Activated CD4-positive, alpha-beta memory T cell treated with anti-CD3 and anti-CD28 coated beads for 36 hours (primary cell): ENCODE measurements at regions not wholly inside any gene's neighbourhood (a gene's known extent, or its start where the extent isn't known, plus 50 kb on each side); places are given as distances from the start of the nearest gene placed in this dataset.

ENCODE experiments used
- CTCF ChIA-PET: fragments of 350-600 bp; sonication (Branson Sonifier 250); formaldehyde crosslinking; loops from one replicate; lab custom pipeline; 2021; ENCODE audit warnings: antibody characterized with exemption, inconsistent platforms; lab: Charles Lee
- POLR2A ChIA-PET: fragments of 350-600 bp; sonication (Branson Sonifier 250); formaldehyde crosslinking; loops from one replicate; lab custom pipeline; 2021; ENCODE audit warnings: antibody characterized with exemption; lab: Charles Lee
- DNase-seq: peaks from one replicate; pipeline ENCODE4 v3.0.0-alpha.2; 2020
- H3K27ac Mint-ChIP-seq: one replicate; pipeline ENCODE4 v1.8.0; 2021; ENCODE audit warnings: mixed read lengths
- H3K27me3 Mint-ChIP-seq: one replicate; pipeline ENCODE4 v1.8.0; 2021; ENCODE audit warnings: mixed read lengths
- H3K36me3 Mint-ChIP-seq: one replicate; pipeline ENCODE4 v1.8.0; 2021; ENCODE audit warnings: mixed read lengths
- H3K4me1 Mint-ChIP-seq: one replicate; pipeline ENCODE4 v1.8.0; 2021; ENCODE audit warnings: low read depth, mixed read lengths
- H3K4me3 Mint-ChIP-seq: one replicate; pipeline ENCODE4 v1.8.0; 2021; ENCODE audit warnings: mild to moderate bottlenecking, mixed read lengths
- H3K9me3 Mint-ChIP-seq: one replicate; pipeline ENCODE4 v1.8.0; 2021; ENCODE audit warnings: mixed read lengths
- intact Hi-C: fragments of 100-400 bp; cut with micrococcal nuclease; formaldehyde crosslinking; loops from one replicate; pipeline ENCODE4 v1.15.1; 2023

GRCh38 chr6:137320271-137320670, 101.1 kb upstream of the IFNGR1 start:
- H3K27me3 Mint-ChIP-seq, result peaks cover 2% of the 10 kb centered on the region
- no peak overlapping the region for H3K27ac Mint-ChIP-seq
- POLR2A ChIA-PET, result no interaction called here

DNA sequence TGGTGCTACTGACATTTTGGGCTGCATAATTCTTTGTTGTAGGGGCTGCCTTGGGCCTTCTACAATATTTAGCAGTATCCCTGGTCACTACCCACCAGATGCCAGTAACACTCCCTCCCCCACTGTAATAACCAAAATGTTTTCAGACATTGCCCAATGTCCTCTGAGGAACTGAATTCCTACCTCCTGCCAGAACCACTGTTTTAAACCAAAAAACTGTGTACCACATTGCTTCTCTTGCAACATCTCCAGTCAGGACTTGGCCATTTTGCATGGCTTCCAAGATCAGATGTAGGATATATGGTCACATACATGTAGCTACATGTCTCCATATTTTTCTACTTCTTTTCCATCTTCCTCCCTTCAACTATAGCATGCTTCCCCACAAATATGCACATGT, 97.4 kb upstream of the IFNGR1 start:
- intact Hi-C loops, result no loop called here
- no peaks in the 10 kb centered on the region for H3K36me3 Mint-ChIP-seq

More at GRCh38 chr6:137320271-137320670, 101.1 kb upstream of the IFNGR1 start:
- no peak for DNase-seq
- Mint-ChIP-seq H3K9me3 (no peaks in the 10 kb centered on the region), H3K36me3 (no peaks in the 10 kb centered on the region), H3K4me3 (no peak overlapping the region), H3K4me1 (no peaks in the 10 kb centered on the region)
- intact Hi-C loops, result no loop called here
- CTCF ChIA-PET, result interaction anchor here (1.0 to 1.5 kb wide), 2 partner anchors 49 to 95 kb away, joined by 5 read pairs; no protein-coding TSS in a partner anchor

DNA sequence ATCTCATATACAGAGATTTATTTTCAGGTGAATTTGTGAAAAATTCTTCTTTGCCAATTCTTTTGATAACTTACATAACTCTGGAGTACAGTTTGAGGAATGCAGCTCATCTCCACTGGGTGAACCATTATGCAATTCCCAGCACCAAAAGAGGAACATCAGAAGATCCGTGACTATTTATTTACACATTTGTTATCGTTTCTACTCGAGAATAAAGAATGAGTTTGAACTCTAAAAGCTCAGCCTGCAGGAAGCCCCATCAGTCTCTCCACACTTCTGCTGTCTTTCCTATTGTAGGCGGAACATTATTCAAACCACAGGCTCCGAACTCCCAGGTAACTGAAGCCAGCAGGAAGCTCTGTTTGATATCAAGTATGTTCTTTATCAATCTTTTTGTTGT, 95.9 kb upstream of the IFNGR1 start:
- ChIA-PET CTCF (interaction anchor here (0.7 to 4.2 kb wide), 24 partner anchors 10 to 846 kb away, joined by 3 to 56 read pairs (median 4); no protein-coding TSS in a partner anchor), POLR2A (no interaction called here)
- no peak overlapping the region for H3K27ac Mint-ChIP-seq
- no peak overlapping the region for H3K4me3 Mint-ChIP-seq
- H3K36me3 Mint-ChIP-seq, result no peaks in the 10 kb centered on the region
- no peaks in the 10 kb centered on the region for H3K9me3 Mint-ChIP-seq
- no peaks in the 10 kb centered on the region for H3K4me1 Mint-ChIP-seq
- H3K27me3 Mint-ChIP-seq, result no peaks in the 10 kb centered on the region
- DNase-seq, result no peak
- intact Hi-C loops, result no loop called here

More for the DNA sequence above, 97.4 kb upstream of the IFNGR1 start:
- Mint-ChIP-seq H3K4me1 (no peaks in the 10 kb centered on the region), H3K27me3 (no peaks in the 10 kb centered on the region), H3K4me3 (no peak overlapping the region), H3K27ac (no peak overlapping the region), H3K9me3 (no peaks in the 10 kb centered on the region)
- POLR2A ChIA-PET, result no interaction called here
- DNase-seq, result no peak
- CTCF ChIA-PET, result no interaction called here

GRCh38 chr6:137313928-137314855, 95.0 kb upstream of the IFNGR1 start:
- CTCF ChIA-PET, result interaction anchor here (0.5 to 4.2 kb wide), 45 partner anchors 8 to 847 kb away, joined by 3 to 56 read pairs (median 4); partner anchors contain the start of gene OLIG3
- H3K9me3 Mint-ChIP-seq, result no peaks in the 10 kb centered on the region
- H3K27ac Mint-ChIP-seq, result no peak overlapping the region
- no peaks in the 10 kb centered on the region for H3K36me3 Mint-ChIP-seq
- peak; percentile 80 for DNase-seq
- intact Hi-C loops, result loop anchor here (1.0 to 5.0 kb wide), 6 partner anchors 43 to 346 kb away; no protein-coding TSS in a partner anchor
- no peak overlapping the region for H3K4me3 Mint-ChIP-seq
- POLR2A ChIA-PET, result no interaction called here
- no peaks in the 10 kb centered on the region for H3K4me1 Mint-ChIP-seq
- no peaks in the 10 kb centered on the region for H3K27me3 Mint-ChIP-seq

- H3K27ac Mint-ChIP-seq, result no peak overlapping the region
- no peaks in the 10 kb centered on the region for H3K36me3 Mint-ChIP-seq
- intact Hi-C loops, result loop anchor here (5.0 kb wide), 1 partner anchor 156 kb away; no protein-coding TSS in a partner anchor
- CTCF ChIA-PET, result interaction anchor here (1.0 to 4.2 kb wide), 13 partner anchors 8 to 293 kb away, joined by 3 to 56 read pairs (median 8); no protein-coding TSS in a partner anchor
- no peak overlapping the region for H3K4me3 Mint-ChIP-seq
- POLR2A ChIA-PET, result no interaction called here
- DNase-seq, result no peak
- no peaks in the 10 kb centered on the region for H3K9me3 Mint-ChIP-seq
- H3K4me1 Mint-ChIP-seq, result no peaks in the 10 kb centered on the region
- H3K27me3 Mint-ChIP-seq, result no peaks in the 10 kb centered on the region
Observed at GRCh38 chr6:137313211-137313610, 94.0 kb upstream of the IFNGR1 start.

GRCh38 chr6:137311940-137312339, 92.8 kb upstream of the IFNGR1 start:
- H3K4me1 Mint-ChIP-seq, result no peaks in the 10 kb centered on the region
- intact Hi-C loops, result loop anchor here (5.0 kb wide), 1 partner anchor 155 kb away; no protein-coding TSS in a partner anchor

DNA sequence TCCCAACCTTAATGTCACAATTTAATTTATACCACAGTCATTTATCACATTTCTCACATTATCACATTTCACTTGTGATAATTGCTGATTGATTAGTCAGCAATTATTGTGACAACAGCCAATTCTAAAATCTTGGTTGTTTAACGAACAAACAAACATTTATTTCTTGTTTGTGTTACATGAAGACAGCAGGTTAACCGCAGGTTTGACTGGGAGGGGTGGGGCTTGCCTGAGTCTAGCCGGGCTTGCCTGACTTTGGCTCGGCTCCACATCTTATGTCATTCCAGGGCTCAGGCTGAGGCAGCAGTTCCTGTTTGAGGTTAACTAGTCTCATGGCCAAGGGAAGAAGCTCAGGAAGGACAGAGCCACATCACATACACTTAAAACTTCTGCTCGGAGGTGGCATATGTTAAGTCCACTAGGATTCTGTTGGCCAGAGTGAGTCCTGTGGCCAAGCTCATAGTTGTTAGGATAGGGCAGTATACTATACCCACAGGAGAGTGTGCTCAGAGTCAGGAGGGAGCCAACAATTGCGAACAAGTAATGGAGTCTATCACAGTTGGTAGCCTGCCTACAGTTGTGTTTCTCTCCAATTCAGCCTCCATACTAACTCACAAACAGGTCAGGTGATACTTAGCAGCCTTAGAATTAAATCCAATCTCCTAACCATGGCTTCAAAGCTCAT, 90.0 kb upstream of the IFNGR1 start:
- ChIA-PET POLR2A (no interaction called here), CTCF (interaction anchor here (0.9 to 1.5 kb wide), 2 partner anchors 215 to 233 kb away, joined by 3 read pairs; no protein-coding TSS in a partner anchor)
- intact Hi-C loops, result no loop called here
- Mint-ChIP-seq H3K27me3 (no peaks in the 10 kb centered on the region), H3K27ac (no peak overlapping the region), H3K4me1 (no peaks in the 10 kb centered on the region), H3K4me3 (no peak overlapping the region), H3K9me3 (no peaks in the 10 kb centered on the region), H3K36me3 (no peaks in the 10 kb centered on the region)
- DNase-seq, result no peak

More at GRCh38 chr6:137311940-137312339, 92.8 kb upstream of the IFNGR1 start:
- CTCF ChIA-PET, result interaction anchor here (0.6 to 4.2 kb wide), 2 partner anchors 41 to 193 kb away, joined by 3 to 56 read pairs; no protein-coding TSS in a partner anchor
- H3K9me3 Mint-ChIP-seq, result no peaks in the 10 kb centered on the region
- H3K27me3 Mint-ChIP-seq, result no peaks in the 10 kb centered on the region
- H3K4me3 Mint-ChIP-seq, result no peak overlapping the region
- POLR2A ChIA-PET, result no interaction called here
- no peaks in the 10 kb centered on the region for H3K36me3 Mint-ChIP-seq
- DNase-seq, result no peak
- no peak overlapping the region for H3K27ac Mint-ChIP-seq

- Mint-ChIP-seq H3K36me3 (no peaks in the 10 kb centered on the region), H3K4me1 (no peaks in the 10 kb centered on the region), H3K27me3 (no peaks in the 10 kb centered on the region), H3K4me3 (no peak overlapping the region), H3K9me3 (no peaks in the 10 kb centered on the region), H3K27ac (no peak overlapping the region)
- intact Hi-C loops, result no loop called here
- POLR2A ChIA-PET, result interaction anchor here (0.6 kb wide), 1 partner anchor 269 kb away, joined by 3 read pairs; no protein-coding TSS in a partner anchor
- CTCF ChIA-PET, result no interaction called here
- no peak for DNase-seq
Observed at GRCh38 chr6:137307163-137307854, 88.1 kb upstream of the IFNGR1 start.

DNA sequence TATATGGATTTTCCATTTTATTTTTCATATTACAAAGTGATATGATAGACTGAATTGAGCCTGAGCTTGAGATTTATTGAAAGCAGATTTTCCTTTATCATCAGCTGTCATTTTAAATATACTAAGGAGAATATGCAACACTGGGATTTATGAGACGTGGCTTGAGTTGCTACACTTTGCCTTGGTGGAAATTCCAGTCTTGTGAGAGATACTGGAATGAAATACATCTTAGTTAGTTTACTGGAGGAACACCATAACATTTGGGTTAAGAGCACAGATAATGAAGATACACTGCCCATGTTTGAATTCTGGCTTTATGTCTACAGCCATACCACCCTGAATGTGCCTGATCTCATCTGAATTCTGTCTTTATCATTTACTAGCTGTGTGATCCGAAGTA, 86.5 kb upstream of the IFNGR1 start:
- H3K27ac Mint-ChIP-seq, result no peak overlapping the region
- ChIA-PET POLR2A (no interaction called here), CTCF (interaction anchor here (2.9 kb wide), 1 partner anchor 9 kb away, joined by 14 read pairs; no protein-coding TSS in a partner anchor)
- H3K27me3 Mint-ChIP-seq, result no peaks in the 10 kb centered on the region
- no peak for DNase-seq
- H3K36me3 Mint-ChIP-seq, result no peaks in the 10 kb centered on the region
- H3K9me3 Mint-ChIP-seq, result no peaks in the 10 kb centered on the region
- intact Hi-C loops, result no loop called here
- H3K4me3 Mint-ChIP-seq, result no peak overlapping the region
- H3K4me1 Mint-ChIP-seq, result no peaks in the 10 kb centered on the region

- Mint-ChIP-seq H3K36me3 (no peaks in the 10 kb centered on the region), H3K9me3 (no peaks in the 10 kb centered on the region), H3K4me3 (no peak overlapping the region), H3K27me3 (no peaks in the 10 kb centered on the region), H3K4me1 (no peaks in the 10 kb centered on the region), H3K27ac (no peak overlapping the region)
- POLR2A ChIA-PET, result no interaction called here
- intact Hi-C loops, result no loop called here
- peak; percentile 14 for DNase-seq
- CTCF ChIA-PET, result interaction anchor here (0.8 to 2.9 kb wide), 3 partner anchors 10 to 42 kb away, joined by 3 to 14 read pairs (median 3); no protein-coding TSS in a partner anchor
Observed at GRCh38 chr6:137304020-137304780, 85.0 kb upstream of the IFNGR1 start.

DNA sequence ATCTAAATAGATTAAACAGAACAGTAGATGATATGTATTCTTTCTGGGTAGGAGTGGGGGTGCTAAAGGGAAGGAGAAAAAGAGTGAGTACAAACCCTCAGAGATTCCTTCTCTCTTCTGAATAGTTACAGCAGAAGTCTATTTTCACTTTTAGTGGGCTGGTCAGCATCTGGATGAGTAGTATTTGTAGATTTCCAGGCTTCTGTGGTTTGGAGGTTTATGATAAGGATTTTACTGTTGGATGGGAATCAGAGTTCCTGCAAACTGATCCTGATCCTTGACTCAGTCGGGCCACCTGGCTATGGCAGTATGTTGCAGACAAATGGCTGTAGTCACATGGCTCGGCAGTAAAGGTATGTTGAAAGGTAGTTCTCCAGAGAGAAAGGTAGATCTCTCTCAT, 84.3 kb upstream of the IFNGR1 start:
- Mint-ChIP-seq H3K36me3 (no peaks in the 10 kb centered on the region), H3K4me3 (no peak overlapping the region), H3K27ac (no peak overlapping the region), H3K9me3 (no peaks in the 10 kb centered on the region), H3K27me3 (no peaks in the 10 kb centered on the region), H3K4me1 (no peaks in the 10 kb centered on the region)
- DNase-seq, result no peak
- ChIA-PET POLR2A (no interaction called here), CTCF (interaction anchor here (1.0 to 2.9 kb wide), 2 partner anchors 11 to 35 kb away, joined by 3 to 14 read pairs; no protein-coding TSS in a partner anchor)
- intact Hi-C loops, result no loop called here
